Hippocampal formation (tissue), 2 donors: ENCODE measurements at regions not wholly inside any gene's neighbourhood (a gene's known extent, or its start where the extent isn't known, plus 50 kb on each side); places are given as distances from the start of the nearest gene placed in this dataset.

ENCODE experiments used
- DNase-seq, 2 donors: peaks; one replicate each; lab custom pipeline; 2025; lab: John Stamatoyannopoulos, UW

- no peak for DNase-seq
These were observed 159.3 kb upstream of the VCX3A start for GRCh38 chrX:6694221-6694620.

GRCh38 chrX:6693051-6693450 is 158.1 kb upstream of the VCX3A start:
- DNase-seq: no peak

GRCh38 chrX:6685489-6685888 is 150.6 kb upstream of the VCX3A start:
- no peak for DNase-seq

GRCh38 chrX:6683353-6683752 is 148.4 kb upstream of the VCX3A start:
- no peak for DNase-seq

GRCh38 chrX:6681521-6682145 is 146.7 kb upstream of the VCX3A start:
- no peak for DNase-seq

- no peak for DNase-seq
These were observed 145.1 kb upstream of the VCX3A start for GRCh38 chrX:6679988-6680387.

- no peak for DNase-seq
These were observed 144.6 kb upstream of the VCX3A start for GRCh38 chrX:6679550-6679949.

- no peak for DNase-seq
These were observed 143.4 kb upstream of the VCX3A start for GRCh38 chrX:6678313-6678712.

- no peak for DNase-seq
These were observed 139.8 kb upstream of the VCX3A start for GRCh38 chrX:6674734-6675133.

- no peak for DNase-seq
These were observed 132.3 kb upstream of the VCX3A start for GRCh38 chrX:6667048-6667768.

- no peak for DNase-seq
These were observed 131.7 kb upstream of the VCX3A start for GRCh38 chrX:6666624-6667023.

- no peak for DNase-seq
These were observed 126.8 kb upstream of the VCX3A start for GRCh38 chrX:6661736-6662135.

- DNase-seq: no peak
These were observed 125.8 kb upstream of the VCX3A start for GRCh38 chrX:6660567-6661264.

GRCh38 chrX:6645216-6645615 is 110.3 kb upstream of the VCX3A start:
- no peak for DNase-seq

GRCh38 chrX:6644411-6644810 is 109.5 kb upstream of the VCX3A start:
- DNase-seq: no peak

GRCh38 chrX:6640727-6641126 is 105.8 kb upstream of the VCX3A start:
- no peak for DNase-seq

GRCh38 chrX:6614506-6614905 is 79.6 kb upstream of the VCX3A start:
- no peak for DNase-seq

- DNase-seq: no peak
These were observed 64.4 kb upstream of the VCX3A start for GRCh38 chrX:6599230-6599860.
